Neural cell (in vitro differentiated cells): ENCODE measurements at regions not wholly inside any gene's neighbourhood (a gene's known extent, or its start where the extent isn't known, plus 50 kb on each side); places are given as distances from the start of the nearest gene placed in this dataset.

Experiments used
- CTCF ChIP-seq: fragments of 450-650 bp; IDR thresholded peaks from 2 replicates; pipeline ENCODE4 v1.5.1; 2014; ENCODE audit warnings: antibody characterized with exemption, mild to moderate bottlenecking, moderate library complexity; ENCODE audit not compliant: poor library complexity, severe bottlenecking
- EP300 ChIP-seq: fragments of 450-650 bp; conservative IDR thresholded peaks from 2 replicates; pipeline ENCODE4 v1.6.1; 2014; ENCODE audit warnings: antibody characterized with exemption, mild to moderate bottlenecking, moderate library complexity; ENCODE audit not compliant: poor library complexity, severe bottlenecking
- EZH2 ChIP-seq: fragments of 200-600, 300-800 bp; shearing (Covaris generic), sonication (generic); IDR thresholded peaks from 2 replicates; pipeline ENCODE4 v1.6.1; 2014; ENCODE audit warnings: antibody characterized with exemption, low read length, borderline replicate concordance, mild to moderate bottlenecking; ENCODE audit not compliant: insufficient read depth, poor library complexity, severe bottlenecking
- POLR2AphosphoS5 ChIP-seq: IDR thresholded peaks from 2 replicates; pipeline ENCODE4 v1.6.1; 2012
- RAD21 ChIP-seq: fragments of 450-650 bp; conservative IDR thresholded peaks from 2 replicates; pipeline ENCODE4 v1.6.1; 2014; ENCODE audit warnings: antibody characterized with exemption, mild to moderate bottlenecking, moderate library complexity
- REST ChIP-seq: IDR thresholded peaks from 2 replicates; pipeline ENCODE4 v1.6.1; 2012; ENCODE audit warnings: borderline replicate concordance
- SMC3 ChIP-seq: fragments of 450-650 bp; conservative IDR thresholded peaks from 2 replicates; pipeline ENCODE4 v1.6.1; 2014; ENCODE audit warnings: antibody characterized with exemption, mild to moderate bottlenecking, moderate library complexity; ENCODE audit not compliant: poor library complexity

- TF ChIP-seq CTCF, result no peak
- no peak for TF ChIP-seq POLR2AphosphoS5
- no peak for TF ChIP-seq EZH2
- no peak for TF ChIP-seq RAD21
- TF ChIP-seq REST, result no peak
- TF ChIP-seq EP300, result no peak
- no peak for TF ChIP-seq SMC3
Measured at GRCh38 chr4:60482921-60483351, 717.2 kb upstream of the ADGRL3 start.
